Hepatic stellate cell (primary cell): ENCODE measurements at regions not wholly inside any gene's neighbourhood (a gene's known extent, or its start where the extent isn't known, plus 50 kb on each side); places are given as distances from the start of the nearest gene placed in this dataset.
"Not testable (repeated sequence)": the region's sequence is repeated elsewhere in the genome, so short reads cannot be mapped to it uniquely, and the experiment has no call there.

ENCODE experiments used
- DNase-seq: peaks from one replicate; pipeline ENCODE4 v3.0.0; 2011; ENCODE audit warnings: low spot score

GRCh38 chr13:52931131-52931530 lies 82.7 kb upstream of the PCDH8 start:
- no peak for DNase-seq

GRCh38 chr13:52929846-52930245 lies 81.4 kb upstream of the PCDH8 start:
- no peak for DNase-seq

- no peak for DNase-seq
Observed at GRCh38 chr13:52926971-52927370, 78.5 kb upstream of the PCDH8 start.

- DNase-seq, result no peak
Observed at GRCh38 chr13:52925775-52926285, 77.4 kb upstream of the PCDH8 start.

GRCh38 chr13:52925251-52925650 lies 76.8 kb upstream of the PCDH8 start:
- DNase-seq, result no peak

GRCh38 chr13:52924289-52925148 lies 76.1 kb upstream of the PCDH8 start:
- DNase-seq, result no peak

GRCh38 chr13:52922961-52923360 lies 74.5 kb upstream of the PCDH8 start:
- no peak for DNase-seq

GRCh38 chr13:52921194-52921593 lies 72.8 kb upstream of the PCDH8 start:
- DNase-seq, result no peak

- no peak for DNase-seq
Observed at GRCh38 chr13:52916486-52916990, 68.1 kb upstream of the PCDH8 start.

GRCh38 chr13:52911340-52911739 lies 62.9 kb upstream of the PCDH8 start:
- no peak for DNase-seq

GRCh38 chr13:52910318-52910717 lies 61.9 kb upstream of the PCDH8 start:
- not testable (repeated sequence) for DNase-seq

- no peak for DNase-seq
Observed at GRCh38 chr13:52906122-52906903, 57.9 kb upstream of the PCDH8 start.

- DNase-seq, result no peak
Observed at GRCh38 chr13:52905701-52906100, 57.3 kb upstream of the PCDH8 start.

- DNase-seq, result no peak
Observed at GRCh38 chr13:52903320-52903719, 54.9 kb upstream of the PCDH8 start.

GRCh38 chr13:52899206-52899605 lies 50.8 kb upstream of the PCDH8 start:
- no peak for DNase-seq
